Heart left ventricle (tissue), 16 donors: ENCODE measurements at regions not wholly inside any gene's neighbourhood (a gene's known extent, or its start where the extent isn't known, plus 50 kb on each side); places are given as distances from the start of the nearest gene placed in this dataset.

Experiments
- ATAC-seq, 4 donors: fragments of 200-7000 bp; cut with Tn5 transposase; one replicate each; pipeline ENCODE4 v1.9.1; 2020 to 2022; ENCODE audit warnings: moderate library complexity in 4 of 4, mild to moderate bottlenecking in 3 of 4, moderate number of reproducible peaks in 1 of 4
- DNase-seq, 5 donors: peaks; one replicate each; pipeline ENCODE4 v3.0.0-alpha.2; 2020
- H3K27ac ChIP-seq, 12 donors: fragments of 200-600 bp; sonication (generic) in 4 of 12; one replicate each; pipeline versions ENCODE4 v1.5.0 to v1.8.0; 2016 to 2022; ENCODE audit warnings: mild to moderate bottlenecking in 2 of 12
- H3K27me3 ChIP-seq, 9 donors: fragments of 200-600 bp; sonication (generic) in 2 of 9; one replicate each; pipeline versions ENCODE4 v1.5.1 to v1.8.0; 2016 to 2022; ENCODE audit warnings: mild to moderate bottlenecking in 3 of 9
- H3K36me3 ChIP-seq, 9 donors: fragments of 200-600 bp; sonication (generic) in 2 of 9; one replicate each; pipeline versions ENCODE4 v1.5.0 to v1.8.0; 2018 to 2022; ENCODE audit warnings: mild to moderate bottlenecking in 2 of 9
- H3K4me1 ChIP-seq, 12 donors: fragments of 200-600 bp; sonication (generic) in 4 of 12; one replicate each; pipeline versions ENCODE4 v1.5.0 to v1.8.0; 2016 to 2022; ENCODE audit warnings: mild to moderate bottlenecking in 3 of 12
- H3K4me3 ChIP-seq, 12 donors: fragments of 200-600 bp; sonication (generic) in 4 of 12; one replicate each; pipeline versions ENCODE4 v1.5.0 to v1.8.0; 2017 to 2022; ENCODE audit warnings: mild to moderate bottlenecking in 9 of 12, moderate library complexity in 4 of 12
- H3K9me3 ChIP-seq, 12 donors: fragments of 200-600 bp; sonication (generic) in 4 of 12; one replicate each; pipeline versions ENCODE4 v1.5.0 to v1.8.0; 2016 to 2022; ENCODE audit warnings: mild to moderate bottlenecking in 1 of 12
- CTCF ChIP-seq, 12 donors: fragments of 200-600 bp; sonication (generic) in 4 of 12; IDR thresholded peaks; one replicate each; pipeline versions ENCODE4 v1.5.0 to v1.8.0; 2018 to 2022; ENCODE audit warnings: antibody characterized with exemption in 12 of 12, mild to moderate bottlenecking in 5 of 12
- POLR2A ChIP-seq, 2 donors: fragments of 450-650 bp; IDR thresholded peaks; one replicate each; pipeline ENCODE4 v1.6.1; 2017; ENCODE audit warnings: antibody characterized with exemption in 2 of 2, mild to moderate bottlenecking in 2 of 2, moderate library complexity in 2 of 2
- WGBS, 4 donors: extraction: QIAGEN DNeasy Blood & Tissue Kit in 2 of 4; methylation state at CpG; one replicate each; pipeline versions ENCODE4 v1.1.5 to v1.1.7; 2013 to 2018; 5-methylcytosine and 5-hydroxymethylcytosine counted together
- intact Hi-C, 10 donors: fragments of 100-400 bp; cut with DNase I; formaldehyde crosslinking; loops; one replicate each; pipeline versions ENCODE4 v1.11.1 to v1.14.2; 2022
- donor health status: ischemic (EF 13 %, LVEDD 7.1; RV severe dilation, severe dysfunction).
- donor health status: healthy with polysubstance abuse.
- donor health status: DM: no; HTN: yes; CAD: no.
- donor health status: DM: no; HTN: no; CAD: no.
- donor health status: ischemic (EF 25% LVEDD 6.9; RV normal size, moderate dysfunction).
- donor health status: ischemic (EF 25% LVEDD 5.7; RV mildly dilated, moderate dysfunction).
- donor health status: healthy.
- donor health status: DM: yes; HTN: yes; CAD: no.
- donor health status: ischemic (EF 35%, LVEDD 5.7; RV mildly dilated, moderate dysfunction).
- donor health status: nonischemic (EF 11% LVEDD 7.7; RV severe dilation, severe dysfunction).
- donor health status: DM: yes; HTN: yes; CAD: no.
- donor health status: PGD.
- donor health status: ischemic (EF 29% LVEDD 5.4; RV normal size, mild dysfunction).
- donor health status: nonischemic (EF 23%, LVEDD 6.1; RV moderate dilation, normal function).

- Histone ChIP-seq H3K4me3 (no peak overlapping the region), H3K27me3 (no peaks in the 10 kb centered on the region), H3K36me3 (no peaks in the 10 kb centered on the region), H3K9me3 (no peaks in the 10 kb centered on the region), H3K4me1 (no peaks in the 10 kb centered on the region), H3K27ac (no peak overlapping the region)
- TF ChIP-seq CTCF (IDR thresholded peaks at IDR 0.05) (no peak), POLR2A (IDR thresholded peaks at IDR 0.05) (no peak)
- 22 to 28% (median 27%) methylated on average over 1 of the region's 1 CpG for WGBS, 4 donors
- ATAC-seq (peak in 1 of 4 donors; percentile 49), DNase-seq (peak in 1 of 5 donors; percentile 23)
- intact Hi-C loops, result no loop called here
Measured at GRCh38 chr6:8764733-8765132, 329.4 kb upstream of the SLC35B3 start.

GRCh38 chr6:8760951-8761350 lies 325.6 kb upstream of the SLC35B3 start:
- intact Hi-C loops, result no loop called here
- WGBS, 4 donors, result 62 to 92% (median 79%) methylated on average over 1 of the region's 1 CpG
- ATAC-seq, result no peak

DNA sequence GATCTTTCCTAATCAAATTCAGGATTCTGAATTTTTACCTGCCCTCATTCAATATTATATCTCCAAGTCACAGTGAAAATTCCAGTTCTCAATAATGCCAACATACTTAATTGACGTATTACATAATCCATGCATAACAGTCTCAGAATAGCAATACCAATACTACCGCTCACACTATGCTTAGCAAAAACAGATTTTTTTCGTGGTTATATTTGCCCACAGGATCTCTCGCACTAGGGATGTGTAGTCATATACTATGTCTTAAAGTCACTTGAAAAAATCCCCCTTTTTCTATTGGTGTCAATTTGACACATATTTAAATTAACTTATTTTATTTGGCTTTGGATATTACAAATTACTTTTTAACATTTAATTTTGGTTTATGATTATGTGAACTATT lies 323.1 kb upstream of the SLC35B3 start:
- no peaks in the 10 kb centered on the region for H3K36me3 ChIP-seq
- TF ChIP-seq POLR2A (IDR thresholded peaks at IDR 0.05) (no peak), CTCF (IDR thresholded peaks at IDR 0.05) (no peak)
- H3K27me3 ChIP-seq, result no peaks in the 10 kb centered on the region
- 72 to 94% (median 83%) methylated on average over 4 of the region's 4 CpGs for WGBS, 4 donors
- no peaks in the 10 kb centered on the region for H3K4me1 ChIP-seq
- H3K27ac ChIP-seq, result no peak overlapping the region
- H3K9me3 ChIP-seq, result no peaks in the 10 kb centered on the region
- ATAC-seq (no peak), DNase-seq (no peak)
- intact Hi-C loops, result no loop called here
- no peak overlapping the region for H3K4me3 ChIP-seq

More at GRCh38 chr6:8760951-8761350, 325.6 kb upstream of the SLC35B3 start:
- H3K4me1 ChIP-seq, result no peaks in the 10 kb centered on the region
- no peak overlapping the region for H3K27ac ChIP-seq
- H3K4me3 ChIP-seq, result no peak overlapping the region
- TF ChIP-seq CTCF (IDR thresholded peaks at IDR 0.05), result no peak
- no peak for TF ChIP-seq POLR2A (IDR thresholded peaks at IDR 0.05)
- no peak for DNase-seq
- H3K36me3 ChIP-seq, result no peaks in the 10 kb centered on the region
- no peaks in the 10 kb centered on the region for H3K27me3 ChIP-seq
- H3K9me3 ChIP-seq, result no peaks in the 10 kb centered on the region

DNA sequence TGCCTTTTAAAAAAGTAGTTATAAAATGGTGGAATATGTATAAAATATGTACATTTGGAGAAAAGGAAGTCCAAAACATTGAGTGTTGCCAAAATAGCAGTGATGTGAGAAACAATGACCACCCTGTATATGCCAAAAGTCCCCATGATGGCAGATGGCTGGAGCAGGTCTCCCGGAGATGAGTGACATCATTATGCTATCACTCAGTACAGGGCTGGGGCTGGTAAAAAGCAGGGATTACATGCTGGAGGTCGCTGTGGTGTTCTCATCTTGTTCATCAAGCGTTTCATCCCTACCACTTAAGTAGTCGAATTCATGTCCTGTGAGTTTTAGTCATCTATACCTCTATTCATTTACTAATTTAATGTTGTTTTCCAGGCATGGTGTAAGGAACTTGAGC lies 315.3 kb upstream of the SLC35B3 start:
- H3K4me3 ChIP-seq, result no peak overlapping the region
- no peaks in the 10 kb centered on the region for H3K36me3 ChIP-seq
- no peaks in the 10 kb centered on the region for H3K9me3 ChIP-seq
- TF ChIP-seq POLR2A (IDR thresholded peaks at IDR 0.05) (no peak), CTCF (IDR thresholded peaks at IDR 0.05) (no peak)
- intact Hi-C loops, result no loop called here
- WGBS, 4 donors, result 76 to 85% (median 79%) methylated on average over 4 of the region's 4 CpGs
- DNase-seq, result no peak
- H3K27ac ChIP-seq, result no peak overlapping the region
- no peak for ATAC-seq
- H3K4me1 ChIP-seq, result no peaks in the 10 kb centered on the region
- H3K27me3 ChIP-seq, result no peaks in the 10 kb centered on the region
